AG10803 (cell line): ENCODE measurements at regions not wholly inside any gene's neighbourhood (a gene's known extent, or its start where the extent isn't known, plus 50 kb on each side); places are given as distances from the start of the nearest gene placed in this dataset.

ENCODE experiments used
- DNase-seq: peaks from one replicate; pipeline ENCODE4 v3.0.0; 2010; ENCODE audit warnings: low read depth
- H3K4me3 ChIP-seq: 2 replicates; pipeline ENCODE4 v1.5.1; 2011; ENCODE audit warnings: mild to moderate bottlenecking, low read length, control low read depth
- CTCF ChIP-seq: conservative IDR thresholded peaks from 2 replicates; pipeline ENCODE4 v1.5.1; 2011; ENCODE audit warnings: mild to moderate bottlenecking, low read length, control low read depth, inconsistent platforms

GRCh38 chr14:89624500-89625156 is 207.6 kb upstream of the FOXN3 start:
- no peak overlapping the region for H3K4me3 ChIP-seq
- no peak for TF ChIP-seq CTCF
- DNase-seq = no peak

- DNase-seq = no peak
- H3K4me3 ChIP-seq = no peak overlapping the region
- no peak for TF ChIP-seq CTCF
Measured at GRCh38 chr14:89621791-89622638, 205.0 kb upstream of the FOXN3 start.

GRCh38 chr14:89621009-89621421 is 204.0 kb upstream of the FOXN3 start:
- DNase-seq = no peak
- TF ChIP-seq CTCF = no peak
- no peak overlapping the region for H3K4me3 ChIP-seq

DNA sequence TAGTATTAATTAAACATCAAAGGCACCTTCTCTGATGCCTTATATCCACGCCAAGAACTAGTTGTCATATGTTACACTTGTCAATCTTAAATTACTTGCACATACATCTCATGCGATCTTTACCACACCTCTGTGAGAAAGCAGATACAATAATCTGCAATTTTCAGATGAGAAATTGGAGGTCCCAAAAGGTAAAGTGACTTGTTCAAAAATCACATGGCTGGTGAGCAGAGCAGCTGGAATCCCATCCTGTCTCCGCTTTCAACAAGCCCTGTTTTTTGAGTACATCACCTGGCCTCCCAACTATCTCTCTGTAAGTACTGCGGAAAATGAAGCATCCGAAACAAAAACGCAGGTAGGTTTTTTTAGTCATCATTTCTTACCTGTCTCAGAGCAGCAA is 203.4 kb upstream of the FOXN3 start:
- no peak for DNase-seq
- H3K4me3 ChIP-seq = no peak overlapping the region
- TF ChIP-seq CTCF = no peak

- no peak for TF ChIP-seq CTCF
- DNase-seq = no peak
- H3K4me3 ChIP-seq = peak overlapping the region; percentile 78
Measured at GRCh38 chr14:89619596-89619995, 202.6 kb upstream of the FOXN3 start.

- peak overlapping the region; percentile 78 for H3K4me3 ChIP-seq
- no peak for TF ChIP-seq CTCF
- peak; percentile 67 for DNase-seq
Measured at GRCh38 chr14:89618811-89619551, 201.9 kb upstream of the FOXN3 start.
